ENCODE measurements at regions not wholly inside any gene's neighbourhood (a gene's known extent, or its start where the extent isn't known, plus 50 kb on each side); places are given as distances from the start of the nearest gene placed in this dataset.

GRCh38 chr13:83121896-83122295, 760.4 kb downstream of the SLITRK1 start:
- no peak for TF ChIP-seq POLR2A (IDR thresholded peaks at IDR 0.05)
- TF ChIP-seq CTCF (IDR thresholded peaks at IDR 0.05) = no peak
- no peak for TF ChIP-seq POLR2AphosphoS5 (IDR thresholded peaks at IDR 0.05)
